ENCODE measurements at regions not wholly inside any gene's neighbourhood (a gene's known extent, or its start where the extent isn't known, plus 50 kb on each side); places are given as distances from the start of the nearest gene placed in this dataset.

GRCh38 chr3:56921573-56922453 is 120.1 kb upstream of the ARHGEF3 start:
- TF ChIP-seq RFX5 (IDR thresholded peaks at IDR 0.05) (no peak), CTCF (IDR thresholded peaks at IDR 0.05) (no peak), HES2 (IDR thresholded peaks at IDR 0.05) (no peak)
